ENCODE measurements at regions not wholly inside any gene's neighbourhood (a gene's known extent, or its start where the extent isn't known, plus 50 kb on each side); places are given as distances from the start of the nearest gene placed in this dataset.
A peak's percentile ranks its signal among the peaks of the same experiment; 100 is the strongest.

DNA sequence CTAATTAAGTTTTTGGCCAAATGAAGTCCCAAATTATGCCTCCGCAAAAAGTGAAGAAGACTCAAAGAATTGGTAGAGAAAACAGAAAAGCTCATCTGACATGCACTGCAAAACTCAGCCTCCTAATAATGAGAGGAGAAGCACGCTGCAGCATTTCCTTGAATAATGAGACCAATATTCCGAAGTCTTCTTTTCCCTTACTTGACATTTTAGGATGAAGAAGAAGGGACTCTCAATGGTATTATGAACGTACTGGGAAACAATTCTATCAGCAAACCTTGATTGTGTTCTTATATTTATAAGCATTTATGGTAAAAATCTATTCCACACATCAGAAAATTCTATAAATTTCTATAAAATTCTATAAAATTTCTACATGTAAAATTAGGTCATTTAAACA, 733.9 kb upstream of the ACVR2A start:
- Histone ChIP-seq H3K36me3 (ENCODE audit: control insufficient read depth, insufficient read depth, low read length) (no peaks in the 10 kb centered on the region), H3K4me3 (ENCODE audit: low read length) (no peak overlapping the region), H3K27me3 (ENCODE audit: control insufficient read depth, insufficient read depth, low read length) (no peaks in the 10 kb centered on the region), H3K4me1 (ENCODE audit: control insufficient read depth, insufficient read depth, low read length) (no peaks in the 10 kb centered on the region), H3K27ac (ENCODE audit: low read length) (no peak overlapping the region), H3K9me3 (replicated peaks; ENCODE audit: control insufficient read depth, low read depth, low read length) (no peaks in the 10 kb centered on the region)
- WGBS (ENCODE audit: insufficient coverage): no CpG with 5 or more reads among the region's 4 CpGs
- DNase-seq: no peak

GRCh38 chr2:147110317-147110716, 734.5 kb upstream of the ACVR2A start:
- H3K27me3 ChIP-seq (ENCODE audit: control insufficient read depth, insufficient read depth, low read length): no peaks in the 10 kb centered on the region
- WGBS (ENCODE audit: insufficient coverage): 31% methylated on average over 3 of the region's 4 CpGs
- peak; percentile 10 for DNase-seq

GRCh38 chr2:147109291-147109690, 735.5 kb upstream of the ACVR2A start:
- 100% methylated on average over 1 of the region's 2 CpGs for WGBS (ENCODE audit: insufficient coverage)
- DNase-seq: no peak
- H3K27me3 ChIP-seq (ENCODE audit: control insufficient read depth, insufficient read depth, low read length): no peaks in the 10 kb centered on the region
- H3K27ac ChIP-seq (ENCODE audit: low read length): no peak overlapping the region
- H3K9me3 ChIP-seq (replicated peaks; ENCODE audit: control insufficient read depth, low read depth, low read length): no peaks in the 10 kb centered on the region
- H3K4me1 ChIP-seq (ENCODE audit: control insufficient read depth, insufficient read depth, low read length): no peaks in the 10 kb centered on the region
- no peaks in the 10 kb centered on the region for H3K36me3 ChIP-seq (ENCODE audit: control insufficient read depth, insufficient read depth, low read length)
- no peak overlapping the region for H3K4me3 ChIP-seq (ENCODE audit: low read length)

More at GRCh38 chr2:147110317-147110716, 734.5 kb upstream of the ACVR2A start:
- H3K4me3 ChIP-seq (ENCODE audit: low read length): no peak overlapping the region
- H3K36me3 ChIP-seq (ENCODE audit: control insufficient read depth, insufficient read depth, low read length): no peaks in the 10 kb centered on the region
- H3K4me1 ChIP-seq (ENCODE audit: control insufficient read depth, insufficient read depth, low read length): no peaks in the 10 kb centered on the region
- H3K9me3 ChIP-seq (replicated peaks; ENCODE audit: control insufficient read depth, low read depth, low read length): no peaks in the 10 kb centered on the region
- H3K27ac ChIP-seq (ENCODE audit: low read length): no peak overlapping the region

DNA sequence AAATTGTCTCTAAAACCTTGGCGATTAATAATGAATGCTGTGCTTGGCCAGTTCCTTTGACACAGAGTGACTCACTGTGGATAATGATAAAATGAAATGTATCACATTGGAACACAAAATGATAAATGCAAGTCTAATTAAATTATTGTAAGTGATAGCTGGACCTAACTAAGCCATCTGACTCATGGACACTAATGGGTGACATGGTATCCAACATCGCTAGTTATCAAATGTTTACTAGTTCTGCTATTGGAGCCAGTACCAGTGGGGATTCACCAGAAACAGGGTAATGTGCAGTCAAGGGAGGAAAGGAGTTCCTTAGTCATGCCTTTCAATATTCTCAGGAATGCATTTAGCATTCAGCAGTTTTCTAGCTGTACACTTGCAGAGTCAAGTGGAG, 736.3 kb upstream of the ACVR2A start:
- Histone ChIP-seq H3K27ac (ENCODE audit: low read length) (no peak overlapping the region), H3K9me3 (replicated peaks; ENCODE audit: control insufficient read depth, low read depth, low read length) (no peaks in the 10 kb centered on the region), H3K4me3 (ENCODE audit: low read length) (no peak overlapping the region), H3K27me3 (ENCODE audit: control insufficient read depth, insufficient read depth, low read length) (no peaks in the 10 kb centered on the region), H3K36me3 (ENCODE audit: control insufficient read depth, insufficient read depth, low read length) (no peaks in the 10 kb centered on the region), H3K4me1 (ENCODE audit: control insufficient read depth, insufficient read depth, low read length) (no peaks in the 10 kb centered on the region)
- DNase-seq: peak; percentile 7
- no CpG with 5 or more reads among the region's 2 CpGs for WGBS (ENCODE audit: insufficient coverage)

DNA sequence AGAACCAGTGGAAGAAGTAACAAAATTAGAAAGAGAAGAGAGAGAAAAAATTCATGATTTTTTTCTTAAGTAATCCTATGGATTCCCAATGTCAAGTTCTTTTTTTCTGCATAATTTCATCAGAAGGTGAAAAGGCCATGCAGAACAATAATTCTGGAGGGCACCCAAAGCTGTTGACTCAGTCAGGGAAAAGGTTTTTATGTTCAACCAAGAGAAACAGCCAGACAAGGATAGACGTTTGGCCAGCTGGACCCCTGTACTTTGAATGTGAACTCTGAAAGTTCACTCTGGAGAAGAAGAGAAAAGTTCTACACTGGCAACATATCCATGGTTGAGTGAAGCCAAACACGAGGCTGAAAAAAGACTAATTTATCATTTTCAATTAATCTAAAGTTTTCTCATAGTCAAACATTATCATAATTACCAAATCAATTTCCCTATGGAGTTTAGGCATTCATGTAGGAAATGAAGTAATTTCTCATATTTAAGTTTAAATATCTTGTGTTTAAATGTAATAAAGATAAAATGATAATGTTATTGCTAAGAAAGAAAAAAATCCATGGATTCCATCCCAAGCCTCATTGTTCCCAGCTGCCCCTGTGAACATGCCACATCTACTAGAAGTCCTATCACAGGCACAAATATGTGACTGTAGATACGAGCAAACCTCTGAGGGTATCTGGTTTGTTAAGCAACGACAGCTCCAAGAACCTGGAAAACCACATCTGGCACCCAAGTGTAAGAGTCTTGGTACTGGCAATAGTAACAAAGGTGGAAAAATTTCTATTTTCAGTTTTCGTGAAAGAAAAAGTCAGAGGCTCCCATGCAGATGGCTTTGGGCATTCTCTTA, 742.7 kb upstream of the ACVR2A start:
- no peaks in the 10 kb centered on the region for H3K27me3 ChIP-seq (ENCODE audit: control insufficient read depth, insufficient read depth, low read length)
- H3K27ac ChIP-seq (ENCODE audit: low read length): no peak overlapping the region
- no peak overlapping the region for H3K4me3 ChIP-seq (ENCODE audit: low read length)
- 44% methylated on average over 3 of the region's 5 CpGs for whole genome bisulfite sequencing (ENCODE audit: insufficient coverage)
- H3K9me3 ChIP-seq (replicated peaks; ENCODE audit: control insufficient read depth, low read depth, low read length): no peaks in the 10 kb centered on the region
- no peaks in the 10 kb centered on the region for H3K4me1 ChIP-seq (ENCODE audit: control insufficient read depth, insufficient read depth, low read length)
- no peaks in the 10 kb centered on the region for H3K36me3 ChIP-seq (ENCODE audit: control insufficient read depth, insufficient read depth, low read length)
- peak; percentile 56 for DNase-seq

- no peak overlapping the region for H3K27ac ChIP-seq (ENCODE audit: low read length)
- H3K9me3 ChIP-seq (replicated peaks; ENCODE audit: control insufficient read depth, low read depth, low read length): no peaks in the 10 kb centered on the region
- no peaks in the 10 kb centered on the region for H3K27me3 ChIP-seq (ENCODE audit: control insufficient read depth, insufficient read depth, low read length)
- H3K4me1 ChIP-seq (ENCODE audit: control insufficient read depth, insufficient read depth, low read length): no peaks in the 10 kb centered on the region
- DNase-seq: no peak
- no peak overlapping the region for H3K4me3 ChIP-seq (ENCODE audit: low read length)
- no peaks in the 10 kb centered on the region for H3K36me3 ChIP-seq (ENCODE audit: control insufficient read depth, insufficient read depth, low read length)
These were observed 744.3 kb upstream of the ACVR2A start for GRCh38 chr2:147100406-147101035.

DNA sequence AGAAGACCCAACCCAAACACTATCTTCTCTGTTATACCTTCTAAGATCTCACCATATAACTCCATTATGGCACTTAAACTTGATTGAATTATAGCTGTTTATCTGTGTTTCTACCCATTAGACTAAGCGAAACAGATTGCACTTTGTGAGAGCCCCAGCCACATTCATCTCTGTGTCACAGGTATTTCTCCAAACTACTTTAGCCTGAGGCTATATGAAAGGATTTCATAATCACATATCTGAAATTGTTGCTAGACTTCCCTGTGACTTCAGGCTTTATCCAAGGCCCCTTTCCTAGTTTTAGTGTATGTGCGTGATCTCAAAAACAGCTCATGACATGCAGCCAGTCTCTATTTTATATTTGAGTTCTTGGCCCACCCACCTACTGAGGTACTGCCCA, 745.0 kb upstream of the ACVR2A start:
- H3K36me3 ChIP-seq (ENCODE audit: control insufficient read depth, insufficient read depth, low read length): no peaks in the 10 kb centered on the region
- H3K4me1 ChIP-seq (ENCODE audit: control insufficient read depth, insufficient read depth, low read length): no peaks in the 10 kb centered on the region
- H3K27ac ChIP-seq (ENCODE audit: low read length): no peak overlapping the region
- no peaks in the 10 kb centered on the region for H3K27me3 ChIP-seq (ENCODE audit: control insufficient read depth, insufficient read depth, low read length)
- no peaks in the 10 kb centered on the region for H3K9me3 ChIP-seq (replicated peaks; ENCODE audit: control insufficient read depth, low read depth, low read length)
- WGBS (ENCODE audit: insufficient coverage): 100% methylated on average over 1 of the region's 2 CpGs
- no peak for DNase-seq
- H3K4me3 ChIP-seq (ENCODE audit: low read length): no peak overlapping the region

DNA sequence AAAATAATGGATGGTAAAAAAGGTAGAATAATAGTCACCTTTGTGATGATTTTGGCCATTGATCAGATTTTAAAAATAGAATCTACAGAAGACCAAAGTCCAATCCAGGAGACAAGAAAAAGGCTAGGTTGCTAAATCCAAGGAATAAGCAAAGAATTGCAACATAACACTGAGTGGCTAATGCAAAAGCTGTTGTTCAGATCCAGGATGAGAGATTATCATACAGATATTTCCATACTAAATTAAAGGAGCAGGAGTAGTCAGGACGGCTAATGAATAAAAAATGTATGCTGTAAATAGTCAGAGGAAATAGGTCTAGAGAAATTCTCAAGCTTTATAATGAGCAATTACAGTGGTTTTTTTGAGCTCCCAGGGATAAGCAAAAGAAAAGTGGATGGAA, 745.9 kb upstream of the ACVR2A start:
- H3K9me3 ChIP-seq (replicated peaks; ENCODE audit: control insufficient read depth, low read depth, low read length): no peaks in the 10 kb centered on the region
- no peak overlapping the region for H3K4me3 ChIP-seq (ENCODE audit: low read length)
- no peak overlapping the region for H3K27ac ChIP-seq (ENCODE audit: low read length)
- no peaks in the 10 kb centered on the region for H3K27me3 ChIP-seq (ENCODE audit: control insufficient read depth, insufficient read depth, low read length)
- H3K4me1 ChIP-seq (ENCODE audit: control insufficient read depth, insufficient read depth, low read length): no peaks in the 10 kb centered on the region
- H3K36me3 ChIP-seq (ENCODE audit: control insufficient read depth, insufficient read depth, low read length): no peaks in the 10 kb centered on the region
- no peak for DNase-seq
- WGBS (ENCODE audit: insufficient coverage): no CpG with 5 or more reads among the region's 1 CpG

GRCh38 chr2:147097747-147098146, 747.1 kb upstream of the ACVR2A start:
- Histone ChIP-seq H3K36me3 (ENCODE audit: control insufficient read depth, insufficient read depth, low read length) (no peaks in the 10 kb centered on the region), H3K4me3 (ENCODE audit: low read length) (no peak overlapping the region), H3K4me1 (ENCODE audit: control insufficient read depth, insufficient read depth, low read length) (no peaks in the 10 kb centered on the region), H3K27ac (ENCODE audit: low read length) (no peak overlapping the region), H3K9me3 (replicated peaks; ENCODE audit: control insufficient read depth, low read depth, low read length) (no peaks in the 10 kb centered on the region), H3K27me3 (ENCODE audit: control insufficient read depth, insufficient read depth, low read length) (no peaks in the 10 kb centered on the region)
- no peak for DNase-seq

DNA sequence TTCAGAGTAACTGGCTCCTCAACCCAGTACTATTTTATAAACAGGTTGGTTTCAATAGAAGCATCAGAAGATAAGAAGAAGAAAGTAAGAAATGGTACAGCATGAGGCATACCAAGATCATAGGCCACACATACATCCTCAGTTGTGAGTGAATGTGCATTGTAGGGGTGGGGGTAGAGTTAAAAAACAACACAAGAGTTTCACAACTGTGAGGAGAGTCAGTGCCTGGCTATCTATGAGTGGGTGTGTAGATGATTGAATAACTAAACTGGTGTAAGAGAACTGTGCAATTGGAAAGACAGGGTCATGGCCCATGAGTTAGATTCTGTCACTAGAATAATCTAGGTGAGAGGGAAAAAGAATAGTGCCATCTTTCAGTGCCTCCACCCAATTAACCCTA, 748.2 kb upstream of the ACVR2A start:
- no peak for DNase-seq
- H3K27ac ChIP-seq (ENCODE audit: low read length): no peak overlapping the region
- H3K9me3 ChIP-seq (replicated peaks; ENCODE audit: control insufficient read depth, low read depth, low read length): no peaks in the 10 kb centered on the region
- H3K4me1 ChIP-seq (ENCODE audit: control insufficient read depth, insufficient read depth, low read length): no peaks in the 10 kb centered on the region
- no peaks in the 10 kb centered on the region for H3K27me3 ChIP-seq (ENCODE audit: control insufficient read depth, insufficient read depth, low read length)
- H3K4me3 ChIP-seq (ENCODE audit: low read length): no peak overlapping the region
- H3K36me3 ChIP-seq (ENCODE audit: control insufficient read depth, insufficient read depth, low read length): no peaks in the 10 kb centered on the region

All from muscle of leg (tissue), 3 donors.